GM12878 (cell line): ENCODE measurements at regions not wholly inside any gene's neighbourhood (a gene's known extent, or its start where the extent isn't known, plus 50 kb on each side); places are given as distances from the start of the nearest gene placed in this dataset.

Experiments
- CTCF ChIP-seq, 3 experiments: IDR thresholded peaks in 2 of 3; conservative IDR thresholded peaks in 1 of 3; 2 replicates each; pipeline ENCODE4 v1.5.1; 2011; ENCODE audit warnings: low read depth in 3 of 3, low read length in 3 of 3, mild to moderate bottlenecking in 3 of 3, control low read depth in 2 of 3, moderate library complexity in 2 of 3, inconsistent platforms in 1 of 3, mixed read lengths in 1 of 3; ENCODE audit not compliant: control insufficient read depth in 2 of 3, insufficient read depth in 1 of 3; ENCODE audit errors: extremely low read depth in 1 of 3
- EZH2 ChIP-seq: IDR thresholded peaks from 2 replicates; pipeline ENCODE4 v1.6.1; 2012; ENCODE audit warnings: low read depth, mild to moderate bottlenecking, control low read depth, inconsistent platforms, low read length, borderline replicate concordance; ENCODE audit not compliant: control insufficient read depth
- IRF3 ChIP-seq: fragments of 450-650 bp; IDR thresholded peaks from 2 replicates; pipeline ENCODE4 v1.6.1; 2014; ENCODE audit warnings: mild to moderate bottlenecking
- JUND ChIP-seq: IDR thresholded peaks from 2 replicates; pipeline ENCODE4 v1.6.1; 2012; ENCODE audit warnings: low read depth, mild to moderate bottlenecking, low read length, improper control_type of control experiment, moderate library complexity
- NBN ChIP-seq: fragments of 450-650 bp; IDR thresholded peaks from 2 replicates; pipeline ENCODE4 v1.6.1; 2016
- NR2C2 ChIP-seq: IDR thresholded peaks from 2 replicates; pipeline ENCODE4 v1.6.1; 2011; ENCODE audit warnings: borderline replicate concordance, low read depth; ENCODE audit not compliant: control insufficient read depth, insufficient read length
- RAD21 ChIP-seq: IDR thresholded peaks from 2 replicates; pipeline ENCODE4 v1.6.1; 2011; ENCODE audit warnings: mild to moderate bottlenecking, low read depth, low read length, moderate library complexity; ENCODE audit not compliant: insufficient read depth
- SUZ12 ChIP-seq: fragments of 200-600 bp; sonication (generic); IDR thresholded peaks from one replicate; pipeline ENCODE4 v1.6.1; 2018; ENCODE audit warnings: antibody characterized with exemption, mild to moderate bottlenecking; ENCODE audit not compliant: unreplicated experiment
- ZBTB33 ChIP-seq: fragments of 450-650 bp; IDR thresholded peaks from 2 replicates; pipeline ENCODE4 v1.6.1; 2017; ENCODE audit warnings: mild to moderate bottlenecking
- ZNF24 ChIP-seq: fragments of 450-650 bp; IDR thresholded peaks from 2 replicates; pipeline ENCODE4 v1.6.1; 2017; ENCODE audit warnings: antibody characterized with exemption, mild to moderate bottlenecking
- TF ChIP-seq, protein P1 (sequence below): fragments of 450-650 bp; IDR thresholded peaks from 2 replicates; pipeline ENCODE4 v1.6.1; 2018; ENCODE audit warnings: borderline replicate concordance, mild to moderate bottlenecking; ENCODE audit not compliant: partially characterized antibody
- TF ChIP-seq, protein P2 (sequence below): fragments of 450-650 bp; IDR thresholded peaks from 2 replicates; pipeline ENCODE4 v1.6.1; 2016; ENCODE audit warnings: mild to moderate bottlenecking

GRCh38 chr4:187181054-187181453 lies 457.4 kb upstream of the FAT1 start:
- no peak for TF ChIP-seq CTCF (IDR thresholded peaks at IDR 0.05 in 2 of 3, conservative IDR thresholded peaks at IDR 0.05 in 1 of 3; ENCODE audit: control insufficient read depth in 2 of 3, extremely low read depth in 1 of 3, insufficient read depth in 1 of 3, low read depth in 3 of 3, low read length in 3 of 3)
- no peak for TF ChIP-seq ZBTB33
- no peak for TF ChIP-seq JUND
- TF ChIP-seq IRF3 = no peak
- TF ChIP-seq RAD21 = no peak
- TF ChIP-seq, protein P1, sequence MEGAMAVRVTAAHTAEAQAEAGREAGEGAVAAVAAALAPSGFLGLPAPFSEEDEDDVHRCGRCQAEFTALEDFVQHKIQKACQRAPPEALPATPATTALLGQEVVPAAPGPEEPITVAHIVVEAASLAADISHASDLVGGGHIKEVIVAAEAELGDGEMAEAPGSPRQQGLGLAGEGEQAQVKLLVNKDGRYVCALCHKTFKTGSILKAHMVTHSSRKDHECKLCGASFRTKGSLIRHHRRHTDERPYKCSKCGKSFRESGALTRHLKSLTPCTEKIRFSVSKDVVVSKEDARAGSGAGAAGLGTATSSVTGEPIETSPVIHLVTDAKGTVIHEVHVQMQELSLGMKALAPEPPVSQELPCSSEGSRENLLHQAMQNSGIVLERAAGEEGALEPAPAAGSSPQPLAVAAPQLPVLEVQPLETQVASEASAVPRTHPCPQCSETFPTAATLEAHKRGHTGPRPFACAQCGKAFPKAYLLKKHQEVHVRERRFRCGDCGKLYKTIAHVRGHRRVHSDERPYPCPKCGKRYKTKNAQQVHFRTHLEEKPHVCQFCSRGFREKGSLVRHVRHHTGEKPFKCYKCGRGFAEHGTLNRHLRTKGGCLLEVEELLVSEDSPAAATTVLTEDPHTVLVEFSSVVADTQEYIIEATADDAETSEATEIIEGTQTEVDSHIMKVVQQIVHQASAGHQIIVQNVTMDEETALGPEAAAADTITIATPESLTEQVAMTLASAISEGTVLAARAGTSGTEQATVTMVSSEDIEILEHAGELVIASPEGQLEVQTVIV = no peak
- TF ChIP-seq, protein P2, sequence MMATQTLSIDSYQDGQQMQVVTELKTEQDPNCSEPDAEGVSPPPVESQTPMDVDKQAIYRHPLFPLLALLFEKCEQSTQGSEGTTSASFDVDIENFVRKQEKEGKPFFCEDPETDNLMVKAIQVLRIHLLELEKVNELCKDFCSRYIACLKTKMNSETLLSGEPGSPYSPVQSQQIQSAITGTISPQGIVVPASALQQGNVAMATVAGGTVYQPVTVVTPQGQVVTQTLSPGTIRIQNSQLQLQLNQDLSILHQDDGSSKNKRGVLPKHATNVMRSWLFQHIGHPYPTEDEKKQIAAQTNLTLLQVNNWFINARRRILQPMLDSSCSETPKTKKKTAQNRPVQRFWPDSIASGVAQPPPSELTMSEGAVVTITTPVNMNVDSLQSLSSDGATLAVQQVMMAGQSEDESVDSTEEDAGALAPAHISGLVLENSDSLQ = no peak
- TF ChIP-seq ZNF24 = no peak
- TF ChIP-seq SUZ12 = no peak
- no peak for TF ChIP-seq EZH2
- no peak for TF ChIP-seq NBN
- TF ChIP-seq NR2C2 = no peak
